Glutamatergic neuron (in vitro differentiated cells): ENCODE measurements at regions not wholly inside any gene's neighbourhood (a gene's known extent, or its start where the extent isn't known, plus 50 kb on each side); places are given as distances from the start of the nearest gene placed in this dataset.

Experiments used
- DNase-seq: peaks from one replicate; pipeline ENCODE4 v3.0.0; 2022
- H3K27ac Mint-ChIP-seq: one replicate; pipeline ENCODE4 v1.8.0; 2020; ENCODE audit warnings: mild to moderate bottlenecking, mixed read lengths, inconsistent platforms; ENCODE audit not compliant: unreplicated experiment
- H3K27me3 Mint-ChIP-seq: one replicate; pipeline ENCODE4 v1.8.0; 2020; ENCODE audit warnings: mild to moderate bottlenecking, moderate library complexity, mixed read lengths, inconsistent platforms; ENCODE audit not compliant: unreplicated experiment
- H3K36me3 Mint-ChIP-seq: one replicate; pipeline ENCODE4 v1.8.0; 2020; ENCODE audit warnings: mild to moderate bottlenecking, mixed read lengths, inconsistent platforms; ENCODE audit not compliant: unreplicated experiment
- H3K4me1 Mint-ChIP-seq: one replicate; pipeline ENCODE4 v1.8.0; 2020; ENCODE audit warnings: mild to moderate bottlenecking, low read depth, mixed read lengths, inconsistent platforms; ENCODE audit not compliant: unreplicated experiment
- H3K4me3 Mint-ChIP-seq: one replicate; pipeline ENCODE4 v1.8.0; 2020; ENCODE audit warnings: mild to moderate bottlenecking, mixed read lengths, inconsistent platforms; ENCODE audit not compliant: unreplicated experiment
- H3K9me3 Mint-ChIP-seq: one replicate; pipeline ENCODE4 v1.8.0; 2020; ENCODE audit warnings: mild to moderate bottlenecking, moderate library complexity, mixed read lengths, inconsistent platforms; ENCODE audit not compliant: unreplicated experiment
- CTCF ChIP-seq: fragments of 200-600 bp; sonication (generic); IDR thresholded peaks from one replicate; pipeline ENCODE4 v1.5.0; 2021; ENCODE audit not compliant: partially characterized antibody, unreplicated experiment

GRCh38 chrX:2134782-2135181, 366.0 kb downstream of the DHRSX start:
- no peaks in the 10 kb centered on the region for H3K4me1 Mint-ChIP-seq
- H3K4me3 Mint-ChIP-seq = no peak overlapping the region
- no peak for DNase-seq
- H3K9me3 Mint-ChIP-seq = no peaks in the 10 kb centered on the region
- no peaks in the 10 kb centered on the region for H3K27me3 Mint-ChIP-seq
- H3K27ac Mint-ChIP-seq = peak overlapping the region; percentile 12
- H3K36me3 Mint-ChIP-seq = no peaks in the 10 kb centered on the region
- TF ChIP-seq CTCF = no peak
